ENCODE measurements at regions not wholly inside any gene's neighbourhood (a gene's known extent, or its start where the extent isn't known, plus 50 kb on each side); places are given as distances from the start of the nearest gene placed in this dataset.

DNA sequence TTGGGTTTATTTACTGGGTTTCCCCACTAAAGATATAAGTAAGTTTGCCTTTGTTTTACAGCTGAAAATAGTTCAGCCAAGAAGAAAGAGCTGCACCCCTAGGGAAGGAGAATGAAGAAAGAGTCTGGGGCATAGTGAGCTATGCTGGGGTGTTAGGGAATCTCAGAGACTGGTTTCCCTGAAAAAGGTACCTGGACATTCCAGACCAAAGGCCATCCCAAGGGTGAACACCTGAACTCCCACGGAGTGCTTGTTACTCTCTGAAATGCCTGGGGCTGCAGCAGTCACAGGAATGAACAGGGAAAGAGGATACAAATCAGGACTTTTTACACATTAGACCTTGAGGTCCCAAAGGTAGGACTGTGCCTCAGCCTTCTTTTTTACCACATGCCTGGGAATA is 337.6 kb upstream of the SLC10A2 start:
- TF ChIP-seq, protein P1, sequence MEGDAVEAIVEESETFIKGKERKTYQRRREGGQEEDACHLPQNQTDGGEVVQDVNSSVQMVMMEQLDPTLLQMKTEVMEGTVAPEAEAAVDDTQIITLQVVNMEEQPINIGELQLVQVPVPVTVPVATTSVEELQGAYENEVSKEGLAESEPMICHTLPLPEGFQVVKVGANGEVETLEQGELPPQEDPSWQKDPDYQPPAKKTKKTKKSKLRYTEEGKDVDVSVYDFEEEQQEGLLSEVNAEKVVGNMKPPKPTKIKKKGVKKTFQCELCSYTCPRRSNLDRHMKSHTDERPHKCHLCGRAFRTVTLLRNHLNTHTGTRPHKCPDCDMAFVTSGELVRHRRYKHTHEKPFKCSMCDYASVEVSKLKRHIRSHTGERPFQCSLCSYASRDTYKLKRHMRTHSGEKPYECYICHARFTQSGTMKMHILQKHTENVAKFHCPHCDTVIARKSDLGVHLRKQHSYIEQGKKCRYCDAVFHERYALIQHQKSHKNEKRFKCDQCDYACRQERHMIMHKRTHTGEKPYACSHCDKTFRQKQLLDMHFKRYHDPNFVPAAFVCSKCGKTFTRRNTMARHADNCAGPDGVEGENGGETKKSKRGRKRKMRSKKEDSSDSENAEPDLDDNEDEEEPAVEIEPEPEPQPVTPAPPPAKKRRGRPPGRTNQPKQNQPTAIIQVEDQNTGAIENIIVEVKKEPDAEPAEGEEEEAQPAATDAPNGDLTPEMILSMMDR (conservative IDR thresholded peaks at IDR 0.05; ENCODE audit: low read depth, low read length) = no peak
- TF ChIP-seq POLR2A (IDR thresholded peaks at IDR 0.05; ENCODE audit: low read depth, low read length) (no peak), MAFK (IDR thresholded peaks at IDR 0.05; ENCODE audit: low read depth, low read length) (no peak), RAD21 (IDR thresholded peaks at IDR 0.05; ENCODE audit: low read length) (no peak)
- TF ChIP-seq, protein P2, sequence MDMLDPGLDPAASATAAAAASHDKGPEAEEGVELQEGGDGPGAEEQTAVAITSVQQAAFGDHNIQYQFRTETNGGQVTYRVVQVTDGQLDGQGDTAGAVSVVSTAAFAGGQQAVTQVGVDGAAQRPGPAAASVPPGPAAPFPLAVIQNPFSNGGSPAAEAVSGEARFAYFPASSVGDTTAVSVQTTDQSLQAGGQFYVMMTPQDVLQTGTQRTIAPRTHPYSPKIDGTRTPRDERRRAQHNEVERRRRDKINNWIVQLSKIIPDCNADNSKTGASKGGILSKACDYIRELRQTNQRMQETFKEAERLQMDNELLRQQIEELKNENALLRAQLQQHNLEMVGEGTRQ (IDR thresholded peaks at IDR 0.05; ENCODE audit: low read depth, low read length) = no peak
- TF ChIP-seq, protein P3, sequence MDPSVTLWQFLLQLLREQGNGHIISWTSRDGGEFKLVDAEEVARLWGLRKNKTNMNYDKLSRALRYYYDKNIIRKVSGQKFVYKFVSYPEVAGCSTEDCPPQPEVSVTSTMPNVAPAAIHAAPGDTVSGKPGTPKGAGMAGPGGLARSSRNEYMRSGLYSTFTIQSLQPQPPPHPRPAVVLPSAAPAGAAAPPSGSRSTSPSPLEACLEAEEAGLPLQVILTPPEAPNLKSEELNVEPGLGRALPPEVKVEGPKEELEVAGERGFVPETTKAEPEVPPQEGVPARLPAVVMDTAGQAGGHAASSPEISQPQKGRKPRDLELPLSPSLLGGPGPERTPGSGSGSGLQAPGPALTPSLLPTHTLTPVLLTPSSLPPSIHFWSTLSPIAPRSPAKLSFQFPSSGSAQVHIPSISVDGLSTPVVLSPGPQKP (IDR thresholded peaks at IDR 0.05; ENCODE audit: borderline replicate concordance, low read depth, low read length) = no peak

All from IMR-90 (cell line).